Stimulated activated CD8-positive, alpha-beta memory T cell treated with anti-CD3 and anti-CD28 coated beads, Interleukin-2, amount 100 ng/mL, for 1 hour (primary cell): ENCODE measurements at regions not wholly inside any gene's neighbourhood (a gene's known extent, or its start where the extent isn't known, plus 50 kb on each side); places are given as distances from the start of the nearest gene placed in this dataset.
"Not testable (repeated sequence)": the region's sequence is repeated elsewhere in the genome, so short reads cannot be mapped to it uniquely, and the experiment has no call there.

Experiments used
- DNase-seq, 2 donors: peaks; one replicate each; pipeline ENCODE4 v3.0.0-alpha.2; 2020; ENCODE audit warnings: low read depth in 2 of 2

GRCh38 chr12:68984796-68985573 is 52.0 kb upstream of the CPM start:
- DNase-seq, result no peak

DNA sequence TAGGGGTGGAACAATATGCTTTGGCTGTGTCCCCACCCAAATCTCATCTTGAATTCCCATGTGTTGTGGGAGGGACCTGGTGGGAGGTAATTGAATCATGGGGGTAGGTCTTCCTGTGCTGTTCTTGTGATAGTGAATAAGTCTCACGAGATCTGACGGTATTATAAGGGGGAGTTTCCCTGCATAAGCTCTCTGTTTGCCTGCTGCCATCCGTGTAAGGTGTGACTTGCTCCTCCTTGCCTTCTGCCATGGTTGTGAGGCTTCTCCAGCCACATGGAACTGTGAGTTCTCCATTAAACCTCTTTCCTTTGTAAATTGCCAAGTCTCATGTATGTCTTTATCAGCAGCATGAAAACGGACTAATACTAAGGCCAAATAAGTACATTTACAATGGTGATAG is 64.6 kb upstream of the CPM start:
- DNase-seq, result not testable (repeated sequence)

DNA sequence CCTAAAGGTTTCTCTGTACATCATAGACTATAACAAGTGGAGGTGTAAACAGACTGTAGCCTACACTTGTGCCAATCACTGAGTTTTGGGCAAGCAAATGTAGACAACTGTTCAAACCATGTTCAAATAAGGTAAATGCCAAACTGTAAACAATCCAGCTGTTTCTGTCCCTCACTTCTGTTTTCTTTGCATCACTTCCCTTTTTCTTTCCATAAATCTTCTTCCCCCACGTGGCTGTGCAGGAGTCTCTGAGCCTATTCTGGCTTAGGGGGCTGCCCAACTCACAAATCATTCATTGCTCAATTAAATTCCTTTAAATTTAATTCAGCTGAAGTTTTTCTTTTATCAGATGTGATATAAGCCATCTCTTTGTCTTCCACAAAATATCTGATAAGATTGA is 65.1 kb upstream of the CPM start:
- no peak for DNase-seq

- no peak for DNase-seq
Measured at GRCh38 chr12:69000074-69000473, 67.1 kb upstream of the CPM start.

GRCh38 chr12:69000540-69001243 is 67.7 kb upstream of the CPM start:
- no peak for DNase-seq

GRCh38 chr12:69001251-69001650 is 68.3 kb upstream of the CPM start:
- no peak for DNase-seq

GRCh38 chr12:69002969-69003368 is 70.0 kb upstream of the CPM start:
- DNase-seq, result no peak

GRCh38 chr12:69003991-69004390 is 71.0 kb upstream of the CPM start:
- no peak for DNase-seq

DNA sequence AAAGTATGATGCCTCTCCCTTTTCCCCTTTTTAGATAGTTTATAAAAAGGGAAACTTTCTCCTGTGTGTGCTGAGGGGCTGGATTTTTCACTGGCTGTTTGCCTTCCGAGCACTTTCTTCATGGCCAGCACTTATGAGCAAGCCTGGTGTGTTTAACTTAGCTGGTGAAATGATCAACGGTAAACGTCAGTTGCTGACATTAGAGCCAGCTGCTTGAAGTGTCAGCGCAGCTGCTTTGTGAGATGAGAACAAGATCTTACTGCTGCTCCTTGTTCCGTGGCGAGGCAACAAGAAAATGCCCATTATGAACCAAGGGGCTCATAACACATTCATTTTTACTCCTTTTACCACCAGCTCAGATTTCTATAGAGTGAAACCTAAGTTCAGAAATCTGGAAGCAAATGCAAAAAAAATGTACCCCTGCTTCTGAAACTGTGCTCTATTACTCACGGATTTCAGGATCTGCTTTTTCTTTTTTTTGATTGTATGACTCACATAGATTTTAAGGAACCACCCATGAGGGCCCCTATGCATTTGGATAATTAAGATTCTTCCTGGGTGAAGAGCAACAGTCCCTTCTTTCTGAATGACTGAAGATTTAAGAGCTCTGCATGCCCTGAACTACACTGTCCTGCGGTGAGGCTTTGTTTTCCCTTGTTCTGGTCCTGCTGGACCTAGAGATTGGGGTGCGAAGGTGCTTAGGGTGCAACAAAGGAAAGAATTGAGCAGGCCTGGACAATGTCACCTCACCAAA is 74.3 kb upstream of the CPM start:
- no peak for DNase-seq

DNA sequence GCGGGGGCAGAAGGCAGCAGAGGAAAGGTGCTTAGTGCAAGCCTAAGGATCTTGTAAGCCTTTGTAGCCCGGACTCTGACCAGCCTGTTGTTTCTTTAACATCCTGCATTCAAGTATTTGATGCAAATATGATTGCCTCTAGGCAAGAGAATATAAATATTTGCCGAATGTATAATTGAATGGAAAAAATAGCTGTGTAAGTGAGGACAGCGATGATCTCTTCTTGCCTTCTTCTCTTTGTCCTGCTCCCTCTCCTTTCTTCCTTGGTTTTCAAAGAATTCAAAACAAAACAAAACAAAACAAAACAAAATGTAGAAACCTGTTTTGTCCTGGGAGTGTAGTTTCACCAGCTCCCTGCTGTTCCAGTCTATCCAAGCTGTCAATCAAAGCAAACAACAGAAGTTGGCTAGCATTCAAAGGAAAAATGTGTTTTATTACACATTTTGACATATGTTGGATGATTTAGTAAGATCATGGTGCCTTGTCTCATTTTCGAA is 74.9 kb upstream of the CPM start:
- no peak for DNase-seq

DNA sequence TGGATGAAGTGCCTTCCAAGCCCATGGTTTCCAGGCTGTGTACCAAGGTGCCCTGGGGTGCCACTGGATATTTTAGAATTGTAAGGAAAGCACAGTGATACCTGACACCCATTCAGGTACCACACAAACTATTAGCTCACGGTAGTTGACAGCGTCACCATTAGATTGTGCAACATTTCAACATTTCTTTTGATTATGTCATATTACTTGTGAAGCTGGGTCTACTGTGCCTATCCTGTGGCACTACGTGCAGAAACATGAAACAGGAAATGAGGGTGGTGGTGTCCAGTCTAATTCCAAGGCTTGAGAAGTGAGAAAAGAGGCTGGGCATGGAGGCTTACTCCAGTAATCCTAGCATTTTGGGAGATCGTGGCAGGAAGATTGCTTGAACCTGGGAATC is 75.5 kb upstream of the CPM start:
- no peak for DNase-seq

GRCh38 chr12:69014047-69014446 is 81.1 kb upstream of the CPM start:
- DNase-seq, result no peak

DNA sequence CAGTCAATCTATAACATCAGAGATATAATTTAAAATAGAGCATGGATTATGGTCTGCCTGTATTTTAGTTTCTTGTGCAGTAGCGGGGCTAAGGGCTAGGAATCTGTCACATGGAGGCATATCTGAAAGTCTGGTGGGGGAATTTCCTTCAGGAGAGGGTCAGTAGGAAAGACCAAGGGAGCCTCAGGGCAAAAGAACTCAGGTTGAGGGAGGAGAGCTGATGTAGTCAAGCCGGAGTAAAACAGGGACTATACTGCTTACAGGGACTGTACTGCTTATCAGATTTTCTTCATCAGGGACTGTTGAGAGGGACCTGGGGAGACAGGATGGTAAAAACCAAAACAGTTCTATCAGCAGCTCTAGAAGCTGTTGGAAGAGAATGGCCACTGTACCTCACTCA is 82.0 kb upstream of the CPM start:
- no peak for DNase-seq

GRCh38 chr12:69015831-69016230 is 82.9 kb upstream of the CPM start:
- no peak for DNase-seq

GRCh38 chr12:69019082-69019481 is 86.1 kb upstream of the CPM start:
- DNase-seq, result no peak

GRCh38 chr12:69019910-69020309 is 86.9 kb upstream of the CPM start:
- DNase-seq, result no peak

DNA sequence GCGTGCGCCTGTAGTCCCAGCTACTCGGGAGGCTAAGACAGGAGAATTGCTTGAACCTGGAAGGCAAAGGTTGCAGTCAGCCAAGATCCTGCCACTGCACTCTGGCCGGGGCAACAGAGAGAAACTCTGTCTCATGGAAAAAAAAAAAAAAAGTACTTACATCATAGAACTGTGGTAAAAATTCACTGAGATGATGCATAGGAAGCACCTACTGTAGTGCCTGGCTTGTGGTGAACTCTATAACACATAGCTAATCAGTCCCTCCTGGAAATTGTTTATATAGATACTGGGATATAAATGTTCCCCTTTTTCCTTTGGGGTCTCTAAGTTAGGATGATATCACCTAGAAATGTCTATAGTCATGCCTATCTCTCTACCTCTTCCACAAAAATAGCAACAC is 89.7 kb upstream of the CPM start:
- DNase-seq, result no peak

GRCh38 chr12:69023840-69024239 is 90.9 kb upstream of the CPM start:
- no peak for DNase-seq

DNA sequence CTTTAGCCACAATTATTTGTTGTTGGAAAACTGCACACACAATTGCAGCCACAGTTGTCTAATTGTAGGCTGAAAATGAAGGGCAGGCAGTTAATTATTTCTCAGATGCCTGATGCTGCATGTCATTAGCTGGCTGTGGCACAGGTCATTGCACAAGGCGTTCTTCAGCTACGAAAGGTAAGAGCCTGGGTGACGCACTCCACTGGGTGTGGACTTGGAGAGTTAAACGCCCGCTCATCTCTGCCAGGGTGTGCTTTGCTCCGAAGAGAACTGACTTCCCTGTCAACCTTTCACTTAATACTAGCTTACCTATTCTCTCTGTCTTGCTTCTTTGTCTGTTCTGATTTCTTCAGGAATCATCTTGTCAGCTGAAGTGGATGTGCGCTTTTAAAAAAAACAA is 91.4 kb upstream of the CPM start:
- no peak for DNase-seq

GRCh38 chr12:69024907-69025306 is 91.9 kb upstream of the CPM start:
- no peak for DNase-seq

- DNase-seq, result no peak
Measured at GRCh38 chr12:69026336-69026735, 93.4 kb upstream of the CPM start.

GRCh38 chr12:69027411-69027881 is 94.5 kb upstream of the CPM start:
- DNase-seq, result no peak
